IMR-90 (cell line): ENCODE measurements at regions not wholly inside any gene's neighbourhood (a gene's known extent, or its start where the extent isn't known, plus 50 kb on each side); places are given as distances from the start of the nearest gene placed in this dataset.

Experiments used
- ATAC-seq: fragments of 200-7000 bp; cut with Tn5 transposase; 2 replicates; pipeline ENCODE4 v1.9.1; 2020; ENCODE audit warnings: low read depth, mild to moderate bottlenecking, moderate library complexity
- BruUV-seq: library from RNA; stranded (reverse); fragments of 400-500 nt; replicated peaks from 2 replicates; lab custom pipeline; 2021; lab: Mats Ljungman, UMichigan
- CTCF ChIA-PET: fragments of 300-600 bp; formaldehyde crosslinking; extraction: SDS; loops from one replicate; lab custom pipeline; 2021; ENCODE audit warnings: antibody characterized with exemption; lab: Yijun Ruan, JAX
- POLR2A ChIA-PET: fragments of 300-600 bp; sonication (Branson Sonifier 250); formaldehyde crosslinking; loops from one replicate; lab custom pipeline; 2022; ENCODE audit warnings: antibody characterized with exemption; ENCODE audit not compliant: unreplicated experiment; lab: Charles Lee
- DNase-seq: peaks from one replicate; pipeline ENCODE4 v3.0.0; 2013
- H2AFZ ChIP-seq: replicated peaks from 2 replicates; pipeline ENCODE3; 2013; ENCODE audit warnings: low read length, mild to moderate bottlenecking; ENCODE audit not compliant: poor library complexity
- H2AK5ac ChIP-seq: 2 replicates; pipeline ENCODE4 v1.6.1; 2013; ENCODE audit warnings: low read depth, low read length, inconsistent platforms
- H2AK9ac ChIP-seq: replicated peaks from 2 replicates; pipeline ENCODE3; 2013; ENCODE audit warnings: mild to moderate bottlenecking, low read depth, low read length, moderate library complexity; ENCODE audit not compliant: poor library complexity
- H2BK120ac ChIP-seq: 2 replicates; pipeline ENCODE4 v1.6.1; 2013; ENCODE audit warnings: low read depth, low read length, inconsistent platforms
- H2BK15ac ChIP-seq: 3 replicates; pipeline ENCODE4 v1.6.1; 2013; ENCODE audit warnings: low read depth, low read length, inconsistent platforms
- H2BK20ac ChIP-seq: 2 replicates; pipeline ENCODE4 v1.6.1; 2013; ENCODE audit warnings: low read depth, mild to moderate bottlenecking, inconsistent platforms, low read length, moderate library complexity
- H2BK5ac ChIP-seq: 2 replicates; pipeline ENCODE4 v1.6.1; 2013; ENCODE audit warnings: mild to moderate bottlenecking, low read depth, low read length, inconsistent platforms; ENCODE audit not compliant: poor library complexity, severe bottlenecking
- H3K14ac ChIP-seq: replicated peaks from 2 replicates; pipeline ENCODE4 v1.6.1; 2013; ENCODE audit warnings: low read depth, low read length, inconsistent platforms
- H3K18ac ChIP-seq: 2 replicates; pipeline ENCODE4 v1.6.1; 2013; ENCODE audit warnings: low read depth, low read length, control low read depth
- H3K23ac ChIP-seq: 2 replicates; pipeline ENCODE4 v1.6.1; 2013; ENCODE audit warnings: low read depth, low read length, inconsistent platforms
- H3K27ac ChIP-seq: 2 replicates; pipeline ENCODE4 v1.5.1; 2013; ENCODE audit warnings: mild to moderate bottlenecking, control low read depth, low read length; ENCODE audit not compliant: insufficient read depth
- H3K27me3 ChIP-seq: 2 replicates; pipeline ENCODE4 v1.6.1; 2013; ENCODE audit warnings: low read length; ENCODE audit not compliant: control insufficient read depth, insufficient read depth
- H3K36me3 ChIP-seq: 2 replicates; pipeline ENCODE4 v1.6.1; 2013; ENCODE audit warnings: low read length, mixed read lengths; ENCODE audit not compliant: control insufficient read depth, insufficient read depth
- H3K4ac ChIP-seq: 2 replicates; pipeline ENCODE4 v1.6.1; 2013; ENCODE audit warnings: low read depth, low read length, inconsistent platforms
- H3K4me1 ChIP-seq: 2 replicates; pipeline ENCODE4 v1.6.1; 2013; ENCODE audit warnings: low read length, mixed read lengths; ENCODE audit not compliant: control insufficient read depth, insufficient read depth
- H3K4me2 ChIP-seq: 2 replicates; pipeline ENCODE4 v1.6.1; 2013; ENCODE audit warnings: low read depth, mild to moderate bottlenecking, control low read depth, low read length, moderate library complexity
- H3K4me3 ChIP-seq: 2 replicates; pipeline ENCODE4 v1.5.1; 2013; ENCODE audit warnings: low read depth, mild to moderate bottlenecking, control low read depth, low read length, moderate library complexity; ENCODE audit not compliant: insufficient read depth
- H3K56ac ChIP-seq: 2 replicates; pipeline ENCODE4 v1.6.1; 2013; ENCODE audit warnings: low read length, inconsistent platforms; ENCODE audit not compliant: insufficient read depth; ENCODE audit errors: extremely low read depth
- H3K79me1 ChIP-seq, 2 experiments: 2 replicates each; pipeline ENCODE4 v1.6.1; 2013; ENCODE audit warnings: low read length in 2 of 2, inconsistent platforms in 1 of 2, low read depth in 1 of 2
- H3K9ac ChIP-seq: 2 replicates; pipeline ENCODE4 v1.6.1; 2013; ENCODE audit warnings: low read depth, low read length, control low read depth
- H3K9me1 ChIP-seq: 2 replicates; pipeline ENCODE4 v1.6.1; 2013; ENCODE audit warnings: low read length, inconsistent platforms; ENCODE audit not compliant: insufficient read depth
- H3K9me3 ChIP-seq: 2 replicates; pipeline ENCODE4 v1.6.1; 2013; ENCODE audit warnings: low read length; ENCODE audit not compliant: control insufficient read depth, insufficient read depth
- H4K20me1 ChIP-seq: 2 replicates; pipeline ENCODE4 v1.6.1; 2013; ENCODE audit warnings: low read length, inconsistent platforms; ENCODE audit not compliant: insufficient read depth
- H4K5ac ChIP-seq: 2 replicates; pipeline ENCODE4 v1.6.1; 2013; ENCODE audit warnings: mild to moderate bottlenecking, low read depth, low read length, control low read depth
- H4K8ac ChIP-seq, 2 experiments: 2 replicates each; pipeline ENCODE4 v1.6.1; 2013; ENCODE audit warnings: low read depth in 2 of 2, low read length in 2 of 2, control low read depth in 1 of 2, inconsistent platforms in 1 of 2
- H4K91ac ChIP-seq: 2 replicates; pipeline ENCODE4 v1.6.1; 2013; ENCODE audit warnings: low read depth, low read length, inconsistent platforms; ENCODE audit not compliant: insufficient read depth
- BHLHE40 ChIP-seq: fragments of 150-350 bp; IDR thresholded peaks from 2 replicates; pipeline ENCODE4 v1.6.1; 2016; ENCODE audit warnings: mild to moderate bottlenecking, low read depth, low read length
- CEBPB ChIP-seq: IDR thresholded peaks from 2 replicates; pipeline ENCODE4 v1.6.1; 2012; ENCODE audit warnings: low read depth, low read length, improper control_type of control experiment
- CHD1 ChIP-seq: IDR thresholded peaks from 2 replicates; pipeline ENCODE4 v1.6.1; 2012; ENCODE audit warnings: low read depth, low read length, improper control_type of control experiment
- FOS ChIP-seq: fragments of 150-350 bp; IDR thresholded peaks from 2 replicates; pipeline ENCODE4 v1.6.1; 2016; ENCODE audit warnings: low read depth, low read length
- MAFK ChIP-seq: IDR thresholded peaks from 2 replicates; pipeline ENCODE4 v1.6.1; 2012; ENCODE audit warnings: low read depth, low read length, improper control_type of control experiment
- MAZ ChIP-seq: IDR thresholded peaks from 2 replicates; pipeline ENCODE4 v1.6.1; 2012; ENCODE audit warnings: low read depth, mild to moderate bottlenecking, low read length, improper control_type of control experiment, moderate library complexity, borderline replicate concordance
- MXI1 ChIP-seq: IDR thresholded peaks from 2 replicates; pipeline ENCODE4 v1.6.1; 2012; ENCODE audit warnings: low read depth, mild to moderate bottlenecking, low read length, moderate library complexity, borderline replicate concordance
- NFE2L2 ChIP-seq: fragments of 150-350 bp; IDR thresholded peaks from 2 replicates; pipeline ENCODE4 v1.6.1; 2016; ENCODE audit warnings: low read depth, mild to moderate bottlenecking, low read length
- POLR2A ChIP-seq: IDR thresholded peaks from 2 replicates; pipeline ENCODE4 v1.6.1; 2012; ENCODE audit warnings: mild to moderate bottlenecking, low read depth, low read length
- RAD21 ChIP-seq: IDR thresholded peaks from 2 replicates; pipeline ENCODE4 v1.6.1; 2012; ENCODE audit warnings: low read length, improper control_type of control experiment
- RCOR1 ChIP-seq: IDR thresholded peaks from 2 replicates; pipeline ENCODE4 v1.6.1; 2012; ENCODE audit warnings: mild to moderate bottlenecking, low read length, improper control_type of control experiment; ENCODE audit not compliant: insufficient replicate concordance
- RFX5 ChIP-seq: IDR thresholded peaks from 2 replicates; pipeline ENCODE4 v1.8.0; 2012; ENCODE audit warnings: low read depth, mild to moderate bottlenecking, low read length, moderate library complexity
- SMC3 ChIP-seq: fragments of 150-350 bp; IDR thresholded peaks from 2 replicates; pipeline ENCODE4 v1.6.1; 2016; ENCODE audit warnings: low read depth, mild to moderate bottlenecking, antibody characterized with exemption, low read length, moderate library complexity
- WGBS, 2 experiments: methylation state at CpG; one replicate each; pipeline versions ENCODE4 v1.1.5 to v1.1.7; 2013; ENCODE audit warnings: missing lambda C conversion rate in 2 of 2; ENCODE audit not compliant: insufficient read length in 1 of 2; ENCODE audit errors: extremely low coverage in 2 of 2; 5-methylcytosine and 5-hydroxymethylcytosine counted together
- dilution Hi-C: fragments of 300-500 bp; cut with HindIII; formaldehyde crosslinking; loops from one replicate; pipeline ENCODE4 v1.14.3; 2018; ENCODE audit warnings: low sequenced_read_pairs; ENCODE audit not compliant: unreplicated experiment
- in situ Hi-C: fragments of 300-500 bp; cut with MboI; formaldehyde crosslinking; loops from 3 replicates; pipeline ENCODE4 v1.14.3; 2019; ENCODE audit warnings: low sequenced_read_pairs, inconsistent platforms, mixed read lengths
- intact Hi-C: fragments of 100-400 bp; cut with micrococcal nuclease; formaldehyde crosslinking; loops from 2 replicates; pipeline ENCODE4 v1.10.0; 2022
- TF ChIP-seq, protein P1 (sequence below): conservative IDR thresholded peaks from 2 replicates; pipeline ENCODE4 v1.5.1; 2012; ENCODE audit warnings: mild to moderate bottlenecking, low read depth, low read length, improper control_type of control experiment
- TF ChIP-seq, protein P2 (sequence below): fragments of 150-350 bp; IDR thresholded peaks from 2 replicates; pipeline ENCODE4 v1.6.1; 2016; ENCODE audit warnings: low read depth, mild to moderate bottlenecking, low read length, moderate library complexity, borderline replicate concordance
- TF ChIP-seq, protein P3 (sequence below): fragments of 150-350 bp; IDR thresholded peaks from 2 replicates; pipeline ENCODE4 v1.6.1; 2017; ENCODE audit warnings: mild to moderate bottlenecking, antibody characterized with exemption, low read length, low read depth

DNA sequence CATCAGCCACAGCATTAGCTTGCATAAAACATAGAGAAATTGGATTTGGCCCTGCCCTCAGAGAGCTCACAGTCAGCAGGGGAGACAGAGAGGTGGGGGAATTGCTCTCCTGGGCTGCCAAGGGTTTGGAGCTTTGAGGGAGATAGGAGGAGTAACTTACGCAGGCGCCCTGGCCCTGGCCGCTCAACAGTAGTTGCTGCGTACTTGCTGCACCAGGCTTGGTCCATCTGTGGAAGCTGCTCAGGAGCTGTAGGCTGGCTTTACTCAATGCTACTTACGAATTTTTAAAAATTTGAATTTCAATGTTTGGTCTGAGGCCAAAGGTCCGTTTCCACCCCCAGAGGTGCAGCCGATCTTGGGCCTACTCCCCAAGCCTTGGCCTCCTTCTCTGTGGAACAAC lies 83.3 kb downstream of the CPZ start:
- Histone ChIP-seq H4K8ac (no peak overlapping the region), H3K14ac (no peak overlapping the region), H2AK9ac (no peak overlapping the region), H3K9me1 (no peaks in the 10 kb centered on the region), H3K56ac (no peak overlapping the region), H2BK15ac (no peak overlapping the region), H3K27ac (no peak overlapping the region), H3K4me1 (no peaks in the 10 kb centered on the region), H3K4me2 (no peak overlapping the region), H3K36me3 (no peaks in the 10 kb centered on the region), H2BK120ac (no peak overlapping the region), H3K18ac (no peak overlapping the region), H2BK20ac (no peak overlapping the region), H3K4ac (no peak overlapping the region), H4K91ac (no peak overlapping the region), H4K20me1 (no peaks in the 10 kb centered on the region), H2BK5ac (no peak overlapping the region), H3K79me1 (no peaks in the 10 kb centered on the region), H4K5ac (no peak overlapping the region), H2AFZ (no peak overlapping the region), H3K9me3 (no peaks in the 10 kb centered on the region), H2AK5ac (no peak overlapping the region), H3K23ac (no peak overlapping the region), H3K4me3 (no peak overlapping the region), H3K27me3 (no peaks in the 10 kb centered on the region), H3K9ac (no peak overlapping the region)
- CTCF ChIA-PET: no interaction called here
- DNase-seq (no peak), ATAC-seq (no peak)
- WGBS, 2 experiments: 40% methylated on average over 1 of the region's 7 CpGs; no CpG with 5 or more reads in 1 of the 2 experiments
- intact Hi-C loops (no loop called here), dilution Hi-C loops (no loop called here), in situ Hi-C loops (no loop called here)
- no TSS peak for BruUV-seq
- POLR2A ChIA-PET: no interaction called here
- TF ChIP-seq CHD1: no peak
- no peak for TF ChIP-seq BHLHE40
- no peak for TF ChIP-seq RAD21
- TF ChIP-seq, protein P1, sequence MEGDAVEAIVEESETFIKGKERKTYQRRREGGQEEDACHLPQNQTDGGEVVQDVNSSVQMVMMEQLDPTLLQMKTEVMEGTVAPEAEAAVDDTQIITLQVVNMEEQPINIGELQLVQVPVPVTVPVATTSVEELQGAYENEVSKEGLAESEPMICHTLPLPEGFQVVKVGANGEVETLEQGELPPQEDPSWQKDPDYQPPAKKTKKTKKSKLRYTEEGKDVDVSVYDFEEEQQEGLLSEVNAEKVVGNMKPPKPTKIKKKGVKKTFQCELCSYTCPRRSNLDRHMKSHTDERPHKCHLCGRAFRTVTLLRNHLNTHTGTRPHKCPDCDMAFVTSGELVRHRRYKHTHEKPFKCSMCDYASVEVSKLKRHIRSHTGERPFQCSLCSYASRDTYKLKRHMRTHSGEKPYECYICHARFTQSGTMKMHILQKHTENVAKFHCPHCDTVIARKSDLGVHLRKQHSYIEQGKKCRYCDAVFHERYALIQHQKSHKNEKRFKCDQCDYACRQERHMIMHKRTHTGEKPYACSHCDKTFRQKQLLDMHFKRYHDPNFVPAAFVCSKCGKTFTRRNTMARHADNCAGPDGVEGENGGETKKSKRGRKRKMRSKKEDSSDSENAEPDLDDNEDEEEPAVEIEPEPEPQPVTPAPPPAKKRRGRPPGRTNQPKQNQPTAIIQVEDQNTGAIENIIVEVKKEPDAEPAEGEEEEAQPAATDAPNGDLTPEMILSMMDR: no peak
- no peak for TF ChIP-seq MAFK
- TF ChIP-seq FOS: no peak
- TF ChIP-seq NFE2L2: no peak
- TF ChIP-seq SMC3: no peak
- TF ChIP-seq, protein P2, sequence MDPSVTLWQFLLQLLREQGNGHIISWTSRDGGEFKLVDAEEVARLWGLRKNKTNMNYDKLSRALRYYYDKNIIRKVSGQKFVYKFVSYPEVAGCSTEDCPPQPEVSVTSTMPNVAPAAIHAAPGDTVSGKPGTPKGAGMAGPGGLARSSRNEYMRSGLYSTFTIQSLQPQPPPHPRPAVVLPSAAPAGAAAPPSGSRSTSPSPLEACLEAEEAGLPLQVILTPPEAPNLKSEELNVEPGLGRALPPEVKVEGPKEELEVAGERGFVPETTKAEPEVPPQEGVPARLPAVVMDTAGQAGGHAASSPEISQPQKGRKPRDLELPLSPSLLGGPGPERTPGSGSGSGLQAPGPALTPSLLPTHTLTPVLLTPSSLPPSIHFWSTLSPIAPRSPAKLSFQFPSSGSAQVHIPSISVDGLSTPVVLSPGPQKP: no peak
- TF ChIP-seq CEBPB: no peak
- TF ChIP-seq, protein P3, sequence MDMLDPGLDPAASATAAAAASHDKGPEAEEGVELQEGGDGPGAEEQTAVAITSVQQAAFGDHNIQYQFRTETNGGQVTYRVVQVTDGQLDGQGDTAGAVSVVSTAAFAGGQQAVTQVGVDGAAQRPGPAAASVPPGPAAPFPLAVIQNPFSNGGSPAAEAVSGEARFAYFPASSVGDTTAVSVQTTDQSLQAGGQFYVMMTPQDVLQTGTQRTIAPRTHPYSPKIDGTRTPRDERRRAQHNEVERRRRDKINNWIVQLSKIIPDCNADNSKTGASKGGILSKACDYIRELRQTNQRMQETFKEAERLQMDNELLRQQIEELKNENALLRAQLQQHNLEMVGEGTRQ: no peak
- no peak for TF ChIP-seq RCOR1
- TF ChIP-seq RFX5: no peak
- TF ChIP-seq POLR2A: no peak
- no peak for TF ChIP-seq MXI1
- no peak for TF ChIP-seq MAZ
